Duodenal mucosa (tissue), 2 donors: ENCODE measurements at regions not wholly inside any gene's neighbourhood (a gene's known extent, or its start where the extent isn't known, plus 50 kb on each side); places are given as distances from the start of the nearest gene placed in this dataset.

ENCODE experiments used
- H3K27ac ChIP-seq: one replicate; pipeline ENCODE4 v1.7.0; 2013; ENCODE audit warnings: low read depth, low read length
- H3K27me3 ChIP-seq, 2 donors: one replicate each; pipeline ENCODE4 v1.7.0; 2013; ENCODE audit warnings: low read length in 2 of 2, control low read depth in 1 of 2; ENCODE audit not compliant: insufficient read depth in 2 of 2, control insufficient read depth in 1 of 2
- H3K36me3 ChIP-seq, 2 donors: one replicate each; pipeline ENCODE4 v1.7.0; 2013; ENCODE audit warnings: low read length in 2 of 2, control low read depth in 1 of 2; ENCODE audit not compliant: insufficient read depth in 2 of 2, control insufficient read depth in 1 of 2
- H3K4me1 ChIP-seq, 2 donors: one replicate each; pipeline ENCODE4 v1.7.0; 2013; ENCODE audit warnings: low read length in 2 of 2, control low read depth in 1 of 2; ENCODE audit not compliant: insufficient read depth in 2 of 2, control insufficient read depth in 1 of 2
- H3K4me3 ChIP-seq, 2 donors: one replicate each; pipeline ENCODE4 v1.7.0; 2013; ENCODE audit warnings: low read length in 2 of 2, low read depth in 1 of 2
- H3K9ac ChIP-seq, 2 donors: one replicate each; pipeline ENCODE4 v1.7.0; 2013; ENCODE audit warnings: low read length in 2 of 2, low read depth in 1 of 2
- H3K9me3 ChIP-seq, 2 donors: one replicate each; pipeline ENCODE4 v1.7.0; 2013; ENCODE audit warnings: low read length in 2 of 2, control low read depth in 1 of 2; ENCODE audit not compliant: control insufficient read depth in 1 of 2

DNA sequence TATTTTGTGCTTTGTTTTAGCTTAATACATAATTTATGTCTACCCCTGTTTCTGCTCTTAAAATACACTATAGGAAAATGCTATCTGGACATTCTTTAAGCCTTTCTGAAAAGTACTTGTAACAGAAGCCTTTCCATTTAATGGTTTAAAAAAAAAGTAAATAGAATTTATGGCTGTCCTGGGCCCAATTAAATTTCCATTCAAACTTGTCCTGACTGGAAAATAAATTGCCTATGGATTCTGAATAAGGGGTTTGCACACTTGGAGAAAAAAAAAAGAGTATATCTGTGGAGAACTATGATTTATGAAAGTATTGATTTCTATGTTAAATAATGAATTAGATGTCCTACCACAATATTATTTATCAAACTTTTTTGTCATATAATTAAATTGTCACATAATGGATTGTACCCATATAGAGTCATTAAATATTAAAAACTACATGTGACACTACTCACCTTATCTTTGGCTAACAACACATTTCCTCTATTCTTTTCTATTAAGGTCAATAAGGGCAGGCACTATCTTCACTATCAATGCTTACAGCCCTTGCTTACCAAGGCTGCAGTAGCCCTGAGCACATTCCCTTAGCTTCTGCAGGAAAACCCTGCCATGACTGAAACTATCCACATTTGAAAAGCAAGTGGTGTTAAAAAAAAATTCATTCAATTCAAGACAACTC, 396.1 kb upstream of the ROBO2 start:
- no peak overlapping the region for H3K4me3 ChIP-seq
- no peaks in the 10 kb centered on the region for H3K9me3 ChIP-seq
- no peaks in the 10 kb centered on the region for H3K4me1 ChIP-seq
- H3K27me3 ChIP-seq: no peaks in the 10 kb centered on the region
- H3K36me3 ChIP-seq: no peaks in the 10 kb centered on the region
- no peak overlapping the region for H3K9ac ChIP-seq
- H3K27ac ChIP-seq: no peak overlapping the region

DNA sequence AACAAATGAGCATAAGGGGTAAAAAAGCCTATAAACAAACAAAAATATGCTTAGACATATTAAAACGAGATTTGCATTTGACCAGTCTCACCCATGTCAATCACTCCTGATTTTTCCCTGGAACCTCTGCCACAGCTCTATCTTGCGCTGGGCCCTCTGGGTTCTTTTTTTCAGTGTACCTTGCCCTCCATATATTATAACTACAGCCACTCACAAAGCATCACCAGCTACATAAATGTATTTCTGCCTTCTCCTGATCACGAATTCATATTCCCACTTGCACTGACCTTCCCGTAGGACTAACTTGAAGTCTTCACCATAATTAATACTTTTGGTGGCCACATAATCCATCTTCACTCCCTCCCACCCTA, 395.6 kb upstream of the ROBO2 start:
- Histone ChIP-seq H3K9me3 (no peaks in the 10 kb centered on the region), H3K27ac (no peak overlapping the region), H3K36me3 (no peaks in the 10 kb centered on the region), H3K4me1 (no peaks in the 10 kb centered on the region), H3K4me3 (no peak overlapping the region), H3K9ac (no peak overlapping the region), H3K27me3 (no peaks in the 10 kb centered on the region)

DNA sequence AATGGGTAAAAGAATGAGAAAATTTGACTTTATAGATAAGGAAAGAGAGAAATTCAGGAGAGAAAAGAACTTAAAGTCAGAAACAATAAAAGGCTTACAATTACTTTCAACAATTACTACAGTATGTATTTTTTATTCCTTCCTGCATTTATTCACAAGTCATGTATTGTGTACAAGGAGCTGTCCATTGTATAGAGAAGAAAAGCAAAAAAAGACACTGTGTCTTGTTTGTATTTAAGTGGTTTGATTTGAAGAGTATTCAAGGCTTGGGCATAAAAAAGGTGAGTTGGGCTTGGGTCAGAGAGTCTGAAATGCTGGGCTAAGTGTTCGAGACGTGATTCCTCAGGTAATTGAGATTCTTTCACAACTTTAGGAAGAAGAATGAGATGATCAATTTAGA, 394.2 kb upstream of the ROBO2 start:
- Histone ChIP-seq H3K27me3 (no peaks in the 10 kb centered on the region), H3K4me3 (no peak overlapping the region), H3K4me1 (no peaks in the 10 kb centered on the region), H3K9ac (no peak overlapping the region), H3K27ac (no peak overlapping the region), H3K9me3 (no peaks in the 10 kb centered on the region), H3K36me3 (no peaks in the 10 kb centered on the region)

DNA sequence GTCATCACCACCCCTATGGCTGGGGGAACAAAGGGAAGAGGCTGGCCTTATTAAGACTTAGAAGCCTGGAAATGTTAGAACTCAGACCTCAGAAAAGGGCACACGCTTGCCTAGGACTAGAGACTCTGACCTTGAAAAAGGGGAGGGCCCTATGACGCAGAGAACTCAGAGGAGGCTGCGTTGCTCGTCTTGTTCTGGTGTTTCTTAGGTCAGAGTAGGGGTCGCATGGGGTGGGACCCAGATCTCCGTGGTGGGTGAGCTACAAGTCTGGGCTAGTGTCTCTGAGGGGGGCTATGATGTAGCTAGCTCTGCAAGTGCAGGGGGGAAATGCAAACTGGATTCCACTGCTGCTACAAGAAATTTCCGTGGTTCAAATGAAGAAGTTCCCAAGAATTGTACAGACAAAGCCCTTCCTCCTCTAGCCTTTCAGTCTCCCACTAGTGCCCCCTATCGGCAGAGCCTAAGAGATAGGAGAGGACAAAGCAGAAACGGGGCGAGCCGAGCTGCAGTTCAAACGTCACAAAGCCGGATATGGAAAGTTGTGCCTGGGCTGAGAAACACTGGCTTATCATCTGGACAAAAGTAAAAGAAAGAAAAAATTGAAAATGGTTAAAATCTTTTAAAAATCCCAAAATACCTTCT, 392.9 kb upstream of the ROBO2 start:
- H3K4me3 ChIP-seq: no peak overlapping the region
- no peaks in the 10 kb centered on the region for H3K9me3 ChIP-seq
- H3K36me3 ChIP-seq: no peaks in the 10 kb centered on the region
- no peaks in the 10 kb centered on the region for H3K27me3 ChIP-seq
- H3K4me1 ChIP-seq: no peaks in the 10 kb centered on the region
- no peak overlapping the region for H3K9ac ChIP-seq
- H3K27ac ChIP-seq: no peak overlapping the region

DNA sequence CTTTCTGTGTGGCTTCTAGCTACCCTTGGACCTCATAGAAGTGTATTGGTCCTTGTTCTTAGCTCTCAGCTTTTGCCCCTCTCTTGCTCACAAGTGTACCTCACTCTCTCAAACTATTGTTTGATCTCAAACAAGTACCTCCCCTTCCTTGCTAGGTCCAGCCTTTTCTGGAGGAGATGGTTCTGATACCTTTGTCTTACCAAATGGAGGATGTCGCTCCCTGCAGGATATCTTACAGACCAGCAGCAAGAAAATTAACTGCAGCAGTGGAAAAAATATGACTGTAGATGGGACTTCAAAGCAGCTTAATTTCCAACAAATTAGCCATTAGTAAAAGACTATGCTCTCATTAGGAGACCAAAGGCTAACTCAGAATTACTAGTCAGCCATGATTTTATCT, 388.1 kb upstream of the ROBO2 start:
- no peak overlapping the region for H3K27ac ChIP-seq
- no peaks in the 10 kb centered on the region for H3K36me3 ChIP-seq
- H3K9ac ChIP-seq: no peak overlapping the region
- no peaks in the 10 kb centered on the region for H3K27me3 ChIP-seq
- no peaks in the 10 kb centered on the region for H3K9me3 ChIP-seq
- no peaks in the 10 kb centered on the region for H3K4me1 ChIP-seq
- H3K4me3 ChIP-seq: no peak overlapping the region

DNA sequence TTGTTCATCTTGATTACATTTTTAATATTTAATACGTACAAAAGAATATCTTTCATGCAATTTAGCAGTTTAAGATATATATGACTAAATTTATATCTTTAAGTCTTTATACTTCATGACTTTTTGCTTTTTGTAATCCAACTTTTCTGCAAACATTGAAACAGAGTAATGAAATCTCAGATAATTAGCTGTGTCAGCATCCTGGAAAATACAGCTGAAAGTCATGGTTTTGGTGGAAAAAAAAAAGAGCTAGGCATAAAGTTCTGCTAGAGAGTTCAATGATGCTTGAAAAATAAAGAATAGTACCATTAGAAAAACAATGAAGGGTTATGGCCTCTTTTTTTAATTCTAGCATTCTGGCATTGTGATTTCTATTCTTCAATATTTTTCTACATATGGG, 387.4 kb upstream of the ROBO2 start:
- Histone ChIP-seq H3K36me3 (no peaks in the 10 kb centered on the region), H3K27ac (no peak overlapping the region), H3K4me1 (no peaks in the 10 kb centered on the region), H3K9me3 (no peaks in the 10 kb centered on the region), H3K4me3 (no peak overlapping the region), H3K27me3 (no peaks in the 10 kb centered on the region), H3K9ac (no peak overlapping the region)

DNA sequence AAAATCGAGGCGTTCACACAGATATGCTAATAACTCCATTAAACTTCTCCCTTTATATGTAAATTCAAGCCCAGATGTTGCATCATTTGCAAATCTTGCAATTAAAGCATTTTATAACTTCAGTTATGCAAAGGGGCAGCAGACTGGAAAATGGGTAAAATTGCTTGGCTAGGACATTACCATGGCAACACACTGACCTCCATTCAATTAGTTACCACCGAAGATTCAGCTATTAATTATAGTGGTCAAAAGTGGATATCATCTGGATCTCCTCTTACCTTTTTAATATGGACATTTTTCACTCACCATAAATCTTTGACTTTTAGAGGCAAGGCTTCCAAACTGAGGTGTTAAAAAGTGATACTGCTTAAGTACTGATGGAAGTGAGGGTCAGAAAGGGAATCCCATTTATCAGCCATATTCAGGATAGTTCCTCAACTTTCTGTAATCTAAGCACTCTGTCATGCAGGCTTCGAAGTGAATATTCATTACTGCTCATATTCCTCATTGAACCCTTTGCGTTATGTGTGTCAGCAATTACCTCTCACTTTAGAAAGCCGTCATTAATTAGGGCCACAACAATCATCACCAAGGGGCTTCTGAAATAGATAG, 386.2 kb upstream of the ROBO2 start:
- Histone ChIP-seq H3K4me3 (no peak overlapping the region), H3K9ac (no peak overlapping the region), H3K4me1 (no peaks in the 10 kb centered on the region), H3K36me3 (no peaks in the 10 kb centered on the region), H3K27ac (no peak overlapping the region), H3K9me3 (no peaks in the 10 kb centered on the region), H3K27me3 (no peaks in the 10 kb centered on the region)

DNA sequence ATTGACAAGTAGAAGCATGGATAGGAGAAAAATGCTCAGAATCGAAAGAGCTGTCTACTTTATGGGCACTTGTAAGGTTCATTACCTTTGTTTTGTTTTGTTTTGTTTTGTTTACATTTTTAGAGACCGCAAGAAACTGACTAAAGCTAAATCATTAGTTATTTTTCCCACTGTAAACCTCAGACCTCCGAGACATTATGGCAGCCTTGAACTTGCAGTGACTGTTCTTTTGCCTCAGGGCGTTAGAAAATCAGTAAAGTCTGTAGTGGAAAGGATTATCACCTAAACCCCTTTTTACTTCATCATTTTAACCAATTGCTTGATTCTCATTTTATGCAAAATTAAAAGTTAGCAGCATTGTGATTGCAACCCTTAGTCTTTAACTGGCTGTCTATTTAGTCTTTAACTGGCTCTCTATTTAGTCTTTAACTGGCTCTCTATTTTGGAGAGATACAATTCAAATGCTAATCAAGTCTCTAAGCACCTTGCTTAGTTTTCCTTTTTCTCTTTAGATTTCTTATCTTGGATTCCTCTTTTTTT, 383.3 kb upstream of the ROBO2 start:
- Histone ChIP-seq H3K9ac (no peak overlapping the region), H3K36me3 (no peaks in the 10 kb centered on the region), H3K27ac (no peak overlapping the region), H3K4me1 (no peaks in the 10 kb centered on the region), H3K27me3 (no peaks in the 10 kb centered on the region), H3K4me3 (no peak overlapping the region), H3K9me3 (no peaks in the 10 kb centered on the region)

DNA sequence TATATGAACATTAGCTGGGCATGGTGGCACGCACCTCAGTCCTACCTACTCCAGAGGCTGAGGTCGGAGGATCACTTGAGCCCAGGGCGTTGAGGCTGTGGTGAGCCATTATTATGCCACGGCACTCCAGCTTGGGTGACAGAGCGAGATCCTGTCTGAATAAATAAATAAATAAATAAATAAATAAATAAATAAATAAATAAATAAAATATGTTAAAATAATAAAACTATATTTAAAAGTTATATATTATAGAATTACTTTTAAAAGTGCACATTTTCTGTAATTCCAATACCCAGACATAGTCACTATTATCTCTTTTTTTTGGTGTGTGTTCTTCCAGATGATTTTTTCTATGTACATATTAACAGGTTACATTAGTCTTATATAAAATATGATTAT, 382.0 kb upstream of the ROBO2 start:
- H3K9ac ChIP-seq: no peak overlapping the region
- no peak overlapping the region for H3K4me3 ChIP-seq
- H3K36me3 ChIP-seq: no peaks in the 10 kb centered on the region
- H3K9me3 ChIP-seq: no peaks in the 10 kb centered on the region
- no peaks in the 10 kb centered on the region for H3K27me3 ChIP-seq
- H3K4me1 ChIP-seq: no peaks in the 10 kb centered on the region
- no peak overlapping the region for H3K27ac ChIP-seq

DNA sequence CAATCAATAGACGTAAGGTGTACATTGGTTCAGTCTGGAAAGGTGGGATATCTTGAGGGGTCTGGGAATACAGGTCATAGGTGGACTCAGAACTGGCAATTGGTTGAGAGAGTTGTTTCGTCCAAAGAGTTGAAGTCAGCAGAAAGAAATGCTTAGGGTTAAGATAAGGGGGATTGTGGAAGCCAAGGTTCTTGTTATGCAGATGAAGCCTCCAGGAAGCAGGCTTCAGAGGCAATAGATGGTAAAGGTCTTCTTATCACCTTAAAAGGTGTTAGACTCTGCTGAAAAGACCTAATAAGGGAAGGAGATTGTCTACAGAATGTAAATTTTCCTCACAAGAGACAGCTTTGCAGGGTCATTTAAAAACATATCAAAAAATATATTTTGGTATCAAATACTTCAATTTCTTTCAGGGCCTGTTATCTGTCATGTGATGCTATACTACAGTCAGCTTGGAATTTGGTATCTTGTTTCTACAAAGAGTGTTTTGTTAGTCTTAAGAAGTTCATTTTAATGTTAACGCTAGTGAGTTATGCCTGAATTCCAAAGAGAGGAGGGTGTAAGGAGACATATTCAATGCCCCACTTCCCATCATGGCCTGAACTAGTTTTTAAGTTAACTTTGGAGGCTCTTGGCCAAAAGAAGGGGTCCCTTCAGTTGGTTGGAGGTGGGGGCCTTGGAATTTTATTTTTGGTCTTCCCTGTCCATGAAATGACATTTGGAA, 378.2 kb upstream of the ROBO2 start:
- Histone ChIP-seq H3K27ac (no peak overlapping the region), H3K27me3 (no peaks in the 10 kb centered on the region), H3K4me3 (no peak overlapping the region), H3K9me3 (no peaks in the 10 kb centered on the region), H3K4me1 (no peaks in the 10 kb centered on the region), H3K9ac (no peak overlapping the region), H3K36me3 (no peaks in the 10 kb centered on the region)
